HCT116 (cell line): ENCODE measurements at regions not wholly inside any gene's neighbourhood (a gene's known extent, or its start where the extent isn't known, plus 50 kb on each side); places are given as distances from the start of the nearest gene placed in this dataset.
A peak's percentile ranks its signal among the peaks of the same experiment; 100 is the strongest.

Experiments used
- CBX3 ChIP-seq: IDR thresholded peaks from 2 replicates; pipeline ENCODE4 v1.6.1; 2012; ENCODE audit warnings: low read depth
- EZH2 ChIP-seq: fragments of 200-600 bp; sonication (generic); IDR thresholded peaks from 2 replicates; pipeline ENCODE4 v1.6.1; 2017; ENCODE audit warnings: antibody characterized with exemption, mixed run types
- JUND ChIP-seq: IDR thresholded peaks from 2 replicates; pipeline ENCODE4 v1.6.1; 2012
- POLR2A ChIP-seq: IDR thresholded peaks from 2 replicates; pipeline ENCODE4 v1.7.0; 2011; ENCODE audit warnings: borderline replicate concordance; ENCODE audit not compliant: insufficient read depth, insufficient read length; ENCODE audit errors: extremely low read depth
- POLR2AphosphoS5 ChIP-seq: IDR thresholded peaks from 2 replicates; pipeline ENCODE4 v1.6.1; 2011; ENCODE audit warnings: mild to moderate bottlenecking, low read depth, low read length, moderate library complexity
- RAD21 ChIP-seq: IDR thresholded peaks from 2 replicates; pipeline ENCODE4 v1.6.1; 2012; ENCODE audit warnings: low read depth, mild to moderate bottlenecking
- SP1 ChIP-seq: IDR thresholded peaks from 2 replicates; pipeline ENCODE4 v1.6.1; 2012; ENCODE audit warnings: low read depth
- YY1 ChIP-seq: IDR thresholded peaks from 2 replicates; pipeline ENCODE4 v1.6.1; 2011; ENCODE audit warnings: low read length, low read depth, moderate library complexity, mild to moderate bottlenecking; ENCODE audit not compliant: insufficient replicate concordance; ENCODE audit errors: extremely low read depth
- TF ChIP-seq, protein P1 (sequence below), 3 experiments: fragments of 200-600 bp in 1 of 3; sonication (generic) in 1 of 3; IDR thresholded peaks in 2 of 3; conservative IDR thresholded peaks in 1 of 3; 2 replicates each; pipeline ENCODE4 v1.5.1; 2012 to 2017; ENCODE audit warnings: low read depth in 2 of 3, low read length in 2 of 3, antibody characterized with exemption in 1 of 3, borderline replicate concordance in 1 of 3, control low read depth in 1 of 3, mild to moderate bottlenecking in 1 of 3, mixed read lengths in 1 of 3, mixed run types in 1 of 3, moderate library complexity in 1 of 3; ENCODE audit not compliant: insufficient read depth in 1 of 3
- TF ChIP-seq, protein P2 (sequence below): IDR thresholded peaks from 2 replicates; pipeline ENCODE4 v1.6.1; 2012; ENCODE audit warnings: low read depth

DNA sequence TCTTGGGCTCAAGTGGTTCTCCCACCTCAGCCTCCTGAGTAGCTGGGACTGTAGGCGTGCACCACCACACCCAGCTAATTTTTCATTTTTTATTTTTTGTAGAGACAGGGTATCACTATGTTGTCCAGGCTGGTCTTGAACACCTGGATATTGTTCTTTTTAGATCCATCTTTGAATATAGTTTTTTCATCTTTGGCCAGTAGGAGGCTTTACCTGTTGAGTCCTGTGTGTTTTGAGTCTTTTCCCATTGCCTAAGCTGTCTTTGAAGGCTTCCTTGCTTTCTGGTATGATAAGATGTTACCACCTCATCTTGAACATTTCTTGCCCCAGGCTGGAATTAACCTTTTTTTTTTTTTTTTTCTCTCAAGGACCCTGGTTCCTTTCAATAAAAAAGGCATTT, 387.8 kb upstream of the RUNX1 start:
- TF ChIP-seq, protein P1, sequence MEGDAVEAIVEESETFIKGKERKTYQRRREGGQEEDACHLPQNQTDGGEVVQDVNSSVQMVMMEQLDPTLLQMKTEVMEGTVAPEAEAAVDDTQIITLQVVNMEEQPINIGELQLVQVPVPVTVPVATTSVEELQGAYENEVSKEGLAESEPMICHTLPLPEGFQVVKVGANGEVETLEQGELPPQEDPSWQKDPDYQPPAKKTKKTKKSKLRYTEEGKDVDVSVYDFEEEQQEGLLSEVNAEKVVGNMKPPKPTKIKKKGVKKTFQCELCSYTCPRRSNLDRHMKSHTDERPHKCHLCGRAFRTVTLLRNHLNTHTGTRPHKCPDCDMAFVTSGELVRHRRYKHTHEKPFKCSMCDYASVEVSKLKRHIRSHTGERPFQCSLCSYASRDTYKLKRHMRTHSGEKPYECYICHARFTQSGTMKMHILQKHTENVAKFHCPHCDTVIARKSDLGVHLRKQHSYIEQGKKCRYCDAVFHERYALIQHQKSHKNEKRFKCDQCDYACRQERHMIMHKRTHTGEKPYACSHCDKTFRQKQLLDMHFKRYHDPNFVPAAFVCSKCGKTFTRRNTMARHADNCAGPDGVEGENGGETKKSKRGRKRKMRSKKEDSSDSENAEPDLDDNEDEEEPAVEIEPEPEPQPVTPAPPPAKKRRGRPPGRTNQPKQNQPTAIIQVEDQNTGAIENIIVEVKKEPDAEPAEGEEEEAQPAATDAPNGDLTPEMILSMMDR (IDR thresholded peaks at IDR 0.05 in 2 of 3, conservative IDR thresholded peaks at IDR 0.05 in 1 of 3; ENCODE audit: borderline replicate concordance in 1 of 3, insufficient read depth in 1 of 3, low read depth in 2 of 3, low read length in 2 of 3), result peak; percentile 3 to 29 (median 27); a peak in 3 of 6 replicates
- TF ChIP-seq SP1, result no peak
- TF ChIP-seq, protein P2, sequence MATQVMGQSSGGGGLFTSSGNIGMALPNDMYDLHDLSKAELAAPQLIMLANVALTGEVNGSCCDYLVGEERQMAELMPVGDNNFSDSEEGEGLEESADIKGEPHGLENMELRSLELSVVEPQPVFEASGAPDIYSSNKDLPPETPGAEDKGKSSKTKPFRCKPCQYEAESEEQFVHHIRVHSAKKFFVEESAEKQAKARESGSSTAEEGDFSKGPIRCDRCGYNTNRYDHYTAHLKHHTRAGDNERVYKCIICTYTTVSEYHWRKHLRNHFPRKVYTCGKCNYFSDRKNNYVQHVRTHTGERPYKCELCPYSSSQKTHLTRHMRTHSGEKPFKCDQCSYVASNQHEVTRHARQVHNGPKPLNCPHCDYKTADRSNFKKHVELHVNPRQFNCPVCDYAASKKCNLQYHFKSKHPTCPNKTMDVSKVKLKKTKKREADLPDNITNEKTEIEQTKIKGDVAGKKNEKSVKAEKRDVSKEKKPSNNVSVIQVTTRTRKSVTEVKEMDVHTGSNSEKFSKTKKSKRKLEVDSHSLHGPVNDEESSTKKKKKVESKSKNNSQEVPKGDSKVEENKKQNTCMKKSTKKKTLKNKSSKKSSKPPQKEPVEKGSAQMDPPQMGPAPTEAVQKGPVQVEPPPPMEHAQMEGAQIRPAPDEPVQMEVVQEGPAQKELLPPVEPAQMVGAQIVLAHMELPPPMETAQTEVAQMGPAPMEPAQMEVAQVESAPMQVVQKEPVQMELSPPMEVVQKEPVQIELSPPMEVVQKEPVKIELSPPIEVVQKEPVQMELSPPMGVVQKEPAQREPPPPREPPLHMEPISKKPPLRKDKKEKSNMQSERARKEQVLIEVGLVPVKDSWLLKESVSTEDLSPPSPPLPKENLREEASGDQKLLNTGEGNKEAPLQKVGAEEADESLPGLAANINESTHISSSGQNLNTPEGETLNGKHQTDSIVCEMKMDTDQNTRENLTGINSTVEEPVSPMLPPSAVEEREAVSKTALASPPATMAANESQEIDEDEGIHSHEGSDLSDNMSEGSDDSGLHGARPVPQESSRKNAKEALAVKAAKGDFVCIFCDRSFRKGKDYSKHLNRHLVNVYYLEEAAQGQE, result no peak
- TF ChIP-seq YY1, result no peak
- TF ChIP-seq POLR2AphosphoS5, result no peak
- TF ChIP-seq POLR2A, result no peak
- TF ChIP-seq EZH2, result no peak
- no peak for TF ChIP-seq CBX3
- no peak for TF ChIP-seq JUND
- 0 out of 2 replicates have a peak, but pooled peaks have one; percentile 9 for TF ChIP-seq RAD21
